H9 (cell line): ENCODE measurements at regions not wholly inside any gene's neighbourhood (a gene's known extent, or its start where the extent isn't known, plus 50 kb on each side); places are given as distances from the start of the nearest gene placed in this dataset.

Experiments
- DNase-seq: peaks from one replicate; pipeline ENCODE4 v3.0.0-alpha.2; 2017
- H2AFZ ChIP-seq: one replicate; pipeline ENCODE4 v1.6.1; 2013; ENCODE audit warnings: mild to moderate bottlenecking, low read length, control low read depth, moderate library complexity
- H2AK5ac ChIP-seq: 2 replicates; pipeline ENCODE4 v1.6.1; 2013; ENCODE audit warnings: low read length, control low read depth, mixed read lengths; ENCODE audit not compliant: insufficient read length
- H2BK120ac ChIP-seq: one replicate; pipeline ENCODE4 v1.6.1; 2013; ENCODE audit warnings: low read depth, mild to moderate bottlenecking, low read length, control low read depth, inconsistent platforms; ENCODE audit not compliant: poor library complexity, severe bottlenecking
- H2BK12ac ChIP-seq: 2 replicates; pipeline ENCODE4 v1.6.1; 2013; ENCODE audit warnings: low read length, control low read depth, mixed read lengths, low read depth; ENCODE audit not compliant: insufficient read length
- H2BK15ac ChIP-seq: 2 replicates; pipeline ENCODE4 v1.6.1; 2013; ENCODE audit warnings: low read depth, low read length, control low read depth
- H2BK20ac ChIP-seq: one replicate; pipeline ENCODE4 v1.6.1; 2013; ENCODE audit warnings: low read depth, mild to moderate bottlenecking, low read length, control low read depth, inconsistent platforms; ENCODE audit not compliant: poor library complexity, severe bottlenecking
- H2BK5ac ChIP-seq: 2 replicates; pipeline ENCODE4 v1.6.1; 2013; ENCODE audit warnings: low read length, control low read depth, mixed read lengths; ENCODE audit not compliant: insufficient read length
- H3K14ac ChIP-seq: 2 replicates; pipeline ENCODE4 v1.6.1; 2013; ENCODE audit warnings: low read length, control low read depth; ENCODE audit not compliant: insufficient read depth
- H3K18ac ChIP-seq: 2 replicates; pipeline ENCODE4 v1.6.1; 2013; ENCODE audit warnings: low read depth, mild to moderate bottlenecking, mixed read lengths, low read length, control low read depth; ENCODE audit not compliant: insufficient read length
- H3K23ac ChIP-seq: 2 replicates; pipeline ENCODE4 v1.6.1; 2013; ENCODE audit warnings: low read length, control low read depth, mixed read lengths, low read depth; ENCODE audit not compliant: insufficient read length
- H3K23me2 ChIP-seq: 2 replicates; pipeline ENCODE4 v1.6.1; 2013; ENCODE audit warnings: low read depth, mild to moderate bottlenecking, mixed read lengths, low read length, control low read depth; ENCODE audit not compliant: insufficient read length, poor library complexity, severe bottlenecking
- H3K27ac ChIP-seq: 2 replicates; pipeline ENCODE4 v1.5.1; 2013; ENCODE audit warnings: low read length, control low read depth, mixed read lengths, low read depth; ENCODE audit not compliant: insufficient read length
- H3K27me3 ChIP-seq: 2 replicates; pipeline ENCODE4 v1.6.1; 2013; ENCODE audit warnings: low read length, control low read depth, inconsistent platforms; ENCODE audit not compliant: insufficient read depth
- H3K4ac ChIP-seq: 2 replicates; pipeline ENCODE4 v1.6.1; 2013; ENCODE audit warnings: low read depth, mild to moderate bottlenecking, control low read depth, inconsistent platforms, low read length, moderate library complexity
- H3K4me1 ChIP-seq: 2 replicates; pipeline ENCODE4 v1.6.1; 2013; ENCODE audit warnings: low read length, control low read depth, inconsistent platforms; ENCODE audit not compliant: insufficient read depth
- H3K4me2 ChIP-seq: 2 replicates; pipeline ENCODE4 v1.6.1; 2013; ENCODE audit warnings: low read length, control low read depth, mixed read lengths; ENCODE audit not compliant: insufficient read length, insufficient read depth
- H3K56ac ChIP-seq: 2 replicates; pipeline ENCODE4 v1.6.1; 2013; ENCODE audit warnings: low read depth, mild to moderate bottlenecking, mixed read lengths, low read length, control low read depth; ENCODE audit not compliant: insufficient read length
- H3K79me1 ChIP-seq: 2 replicates; pipeline ENCODE4 v1.6.1; 2013; ENCODE audit warnings: low read depth, mild to moderate bottlenecking, moderate library complexity, low read length, control low read depth, inconsistent platforms; ENCODE audit not compliant: insufficient read depth, poor library complexity, severe bottlenecking
- H3K79me2 ChIP-seq: 2 replicates; pipeline ENCODE4 v1.6.1; 2013; ENCODE audit warnings: low read length, control low read depth, inconsistent platforms; ENCODE audit not compliant: insufficient read depth
- H3K9ac ChIP-seq: 2 replicates; pipeline ENCODE4 v1.6.1; 2013; ENCODE audit warnings: low read length, control low read depth, mixed read lengths; ENCODE audit not compliant: insufficient read length; ENCODE audit errors: extremely low read depth
- H3K9me3 ChIP-seq: one replicate; pipeline ENCODE4 v1.6.1; 2013; ENCODE audit warnings: low read depth, low read length, inconsistent platforms; ENCODE audit not compliant: control insufficient read depth
- H3T11ph ChIP-seq: one replicate; pipeline ENCODE4 v1.6.1; 2013; ENCODE audit warnings: mild to moderate bottlenecking, low read length, control low read depth, inconsistent platforms
- H4K20me1 ChIP-seq: one replicate; pipeline ENCODE4 v1.6.1; 2013; ENCODE audit not compliant: control insufficient read depth, insufficient read length, insufficient read depth
- H4K5ac ChIP-seq: 2 replicates; pipeline ENCODE4 v1.6.1; 2013; ENCODE audit warnings: low read depth, mild to moderate bottlenecking, mixed read lengths, low read length, control low read depth; ENCODE audit not compliant: insufficient read length
- H4K8ac ChIP-seq: replicated peaks from 2 replicates; pipeline ENCODE4 v1.6.1; 2013; ENCODE audit warnings: low read length, control low read depth, mixed read lengths, low read depth; ENCODE audit not compliant: insufficient read length
- H4K91ac ChIP-seq: 2 replicates; pipeline ENCODE4 v1.6.1; 2013; ENCODE audit warnings: low read depth, mild to moderate bottlenecking, moderate library complexity, mixed read lengths, low read length, control low read depth; ENCODE audit not compliant: insufficient read length
- H3K27ac Mint-ChIP-seq, 3 experiments: 2 replicates in 2 of 3; 3 replicates in 1 of 3; pipeline ENCODE4 v1.8.0; 2020 to 2021; ENCODE audit warnings: mixed read lengths in 3 of 3, mild to moderate bottlenecking in 1 of 3, moderate library complexity in 1 of 3
- H3K27me3 Mint-ChIP-seq: 2 replicates; pipeline ENCODE4 v1.8.0; 2021; ENCODE audit warnings: low read depth, mild to moderate bottlenecking, moderate library complexity, mixed read lengths
- H3K36me3 Mint-ChIP-seq, 3 experiments: 2 replicates in 2 of 3; 3 replicates in 1 of 3; pipeline ENCODE4 v1.8.0; 2020 to 2021; ENCODE audit warnings: low read depth in 3 of 3, mixed read lengths in 3 of 3; ENCODE audit not compliant: insufficient read depth in 1 of 3
- H3K4me1 Mint-ChIP-seq, 2 experiments: 2 replicates each; pipeline ENCODE4 v1.8.0; 2020; ENCODE audit warnings: mixed read lengths in 2 of 2
- H3K4me3 Mint-ChIP-seq, 2 experiments: 2 replicates in 1 of 2; 3 replicates in 1 of 2; pipeline ENCODE4 v1.8.0; 2020 to 2021; ENCODE audit warnings: mild to moderate bottlenecking in 2 of 2, mixed read lengths in 2 of 2, moderate library complexity in 1 of 2
- H3K9me3 Mint-ChIP-seq, 2 experiments: 2 replicates in 1 of 2; 3 replicates in 1 of 2; pipeline ENCODE4 v1.8.0; 2020; ENCODE audit warnings: mild to moderate bottlenecking in 2 of 2, mixed read lengths in 2 of 2, moderate library complexity in 1 of 2
- WGBS: extraction: QIAGEN DNeasy Blood & Tissue Kit; methylation state at CpG from one replicate; pipeline ENCODE4 v1.1.7; 2013; ENCODE audit warnings: missing lambda C conversion rate, low lambda C conversion rate, mixed read lengths; ENCODE audit not compliant: insufficient read length; ENCODE audit errors: extremely low coverage; 5-methylcytosine and 5-hydroxymethylcytosine counted together
- TF ChIP-seq, protein P1 (sequence below): fragments of 200-600 bp; sonication (generic); conservative IDR thresholded peaks from 3 replicates; pipeline ENCODE4 v1.8.0; 2021; ENCODE audit warnings: antibody characterized with exemption, mild to moderate bottlenecking

DNA sequence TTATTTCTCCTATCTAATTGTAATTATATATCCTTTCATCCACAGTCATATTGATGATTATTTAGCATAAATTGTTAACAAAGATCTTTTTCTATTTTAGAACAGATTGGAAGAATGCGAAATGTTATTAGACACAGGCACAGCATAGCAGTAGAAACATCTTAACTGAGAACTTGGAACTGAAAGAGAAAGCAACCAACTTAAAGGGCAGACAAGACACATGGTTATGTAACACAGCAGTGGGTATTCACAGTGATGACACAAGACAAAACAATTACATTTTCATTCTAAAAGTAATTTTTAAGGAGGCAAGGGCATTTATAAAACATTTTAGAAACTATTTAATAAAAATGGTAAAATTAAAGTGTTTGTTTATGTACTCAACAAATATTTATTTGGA is 57.7 kb upstream of the MEF2C start:
- TF ChIP-seq, protein P1, sequence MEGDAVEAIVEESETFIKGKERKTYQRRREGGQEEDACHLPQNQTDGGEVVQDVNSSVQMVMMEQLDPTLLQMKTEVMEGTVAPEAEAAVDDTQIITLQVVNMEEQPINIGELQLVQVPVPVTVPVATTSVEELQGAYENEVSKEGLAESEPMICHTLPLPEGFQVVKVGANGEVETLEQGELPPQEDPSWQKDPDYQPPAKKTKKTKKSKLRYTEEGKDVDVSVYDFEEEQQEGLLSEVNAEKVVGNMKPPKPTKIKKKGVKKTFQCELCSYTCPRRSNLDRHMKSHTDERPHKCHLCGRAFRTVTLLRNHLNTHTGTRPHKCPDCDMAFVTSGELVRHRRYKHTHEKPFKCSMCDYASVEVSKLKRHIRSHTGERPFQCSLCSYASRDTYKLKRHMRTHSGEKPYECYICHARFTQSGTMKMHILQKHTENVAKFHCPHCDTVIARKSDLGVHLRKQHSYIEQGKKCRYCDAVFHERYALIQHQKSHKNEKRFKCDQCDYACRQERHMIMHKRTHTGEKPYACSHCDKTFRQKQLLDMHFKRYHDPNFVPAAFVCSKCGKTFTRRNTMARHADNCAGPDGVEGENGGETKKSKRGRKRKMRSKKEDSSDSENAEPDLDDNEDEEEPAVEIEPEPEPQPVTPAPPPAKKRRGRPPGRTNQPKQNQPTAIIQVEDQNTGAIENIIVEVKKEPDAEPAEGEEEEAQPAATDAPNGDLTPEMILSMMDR: no peak
- Histone ChIP-seq H4K8ac (no peak overlapping the region), H2BK20ac (no peak overlapping the region), H2AK5ac (no peak overlapping the region), H2AFZ (no peak overlapping the region), H2BK5ac (no peak overlapping the region), H3K56ac (no peak overlapping the region), H3K9me3 (no peaks in the 10 kb centered on the region), H3K23me2 (no peaks in the 10 kb centered on the region), H3K9ac (no peak overlapping the region), H3K18ac (no peak overlapping the region), H3K27me3 (no peaks in the 10 kb centered on the region), H3K4me1 (no peaks in the 10 kb centered on the region; the same call in 1 of the 2 replicates), H2BK120ac (no peak overlapping the region), H4K20me1 (no peaks in the 10 kb centered on the region), H3T11ph (no peak overlapping the region), H4K5ac (no peak overlapping the region), H3K14ac (no peak overlapping the region), H3K79me2 (no peaks in the 10 kb centered on the region), H2BK15ac (no peak overlapping the region), H2BK12ac (no peak overlapping the region), H3K79me1 (no peaks in the 10 kb centered on the region), H3K23ac (no peak overlapping the region), H3K4ac (no peak overlapping the region), H3K27ac (no peak overlapping the region), H3K4me2 (no peak overlapping the region), H4K91ac (no peak overlapping the region)
- WGBS: no CpG with 5 or more reads among the region's 1 CpG
- no peak overlapping the region for H3K4me3 Mint-ChIP-seq
- H3K9me3 Mint-ChIP-seq: no peaks in the 10 kb centered on the region
- no peak overlapping the region; a peak in 1 of 7 replicates for H3K27ac Mint-ChIP-seq
- no peaks in the 10 kb centered on the region for H3K36me3 Mint-ChIP-seq
- DNase-seq: no peak
- no peaks in the 10 kb centered on the region for H3K27me3 Mint-ChIP-seq
- H3K4me1 Mint-ChIP-seq: peaks cover 11 to 16% of the 10 kb centered on the region in 2 experiments
